IMR-90 (cell line): ENCODE measurements at regions not wholly inside any gene's neighbourhood (a gene's known extent, or its start where the extent isn't known, plus 50 kb on each side); places are given as distances from the start of the nearest gene placed in this dataset.

Source experiments
- ATAC-seq: fragments of 200-7000 bp; cut with Tn5 transposase; 2 replicates; pipeline ENCODE4 v1.9.1; 2020; ENCODE audit warnings: low read depth, mild to moderate bottlenecking, moderate library complexity
- BruUV-seq: library from RNA; stranded (reverse); fragments of 400-500 nt; replicated peaks from 2 replicates; lab custom pipeline; 2021; lab: Mats Ljungman, UMichigan
- CTCF ChIA-PET: fragments of 300-600 bp; formaldehyde crosslinking; extraction: SDS; loops from one replicate; lab custom pipeline; 2021; ENCODE audit warnings: antibody characterized with exemption; lab: Yijun Ruan, JAX
- POLR2A ChIA-PET: fragments of 300-600 bp; sonication (Branson Sonifier 250); formaldehyde crosslinking; loops from one replicate; lab custom pipeline; 2022; ENCODE audit warnings: antibody characterized with exemption; ENCODE audit not compliant: unreplicated experiment; lab: Charles Lee
- DNase-seq: peaks from one replicate; pipeline ENCODE4 v3.0.0; 2013
- H2AFZ ChIP-seq: replicated peaks from 2 replicates; pipeline ENCODE3; 2013; ENCODE audit warnings: low read length, mild to moderate bottlenecking; ENCODE audit not compliant: poor library complexity
- H2AK5ac ChIP-seq: 2 replicates; pipeline ENCODE4 v1.6.1; 2013; ENCODE audit warnings: low read depth, low read length, inconsistent platforms
- H2AK9ac ChIP-seq: replicated peaks from 2 replicates; pipeline ENCODE3; 2013; ENCODE audit warnings: mild to moderate bottlenecking, low read depth, low read length, moderate library complexity; ENCODE audit not compliant: poor library complexity
- H2BK120ac ChIP-seq: 2 replicates; pipeline ENCODE4 v1.6.1; 2013; ENCODE audit warnings: low read depth, low read length, inconsistent platforms
- H2BK15ac ChIP-seq: 3 replicates; pipeline ENCODE4 v1.6.1; 2013; ENCODE audit warnings: low read depth, low read length, inconsistent platforms
- H2BK20ac ChIP-seq: 2 replicates; pipeline ENCODE4 v1.6.1; 2013; ENCODE audit warnings: low read depth, mild to moderate bottlenecking, inconsistent platforms, low read length, moderate library complexity
- H2BK5ac ChIP-seq: 2 replicates; pipeline ENCODE4 v1.6.1; 2013; ENCODE audit warnings: mild to moderate bottlenecking, low read depth, low read length, inconsistent platforms; ENCODE audit not compliant: poor library complexity, severe bottlenecking
- H3K14ac ChIP-seq: replicated peaks from 2 replicates; pipeline ENCODE4 v1.6.1; 2013; ENCODE audit warnings: low read depth, low read length, inconsistent platforms
- H3K18ac ChIP-seq: 2 replicates; pipeline ENCODE4 v1.6.1; 2013; ENCODE audit warnings: low read depth, low read length, control low read depth
- H3K23ac ChIP-seq: 2 replicates; pipeline ENCODE4 v1.6.1; 2013; ENCODE audit warnings: low read depth, low read length, inconsistent platforms
- H3K27ac ChIP-seq: 2 replicates; pipeline ENCODE4 v1.5.1; 2013; ENCODE audit warnings: mild to moderate bottlenecking, control low read depth, low read length; ENCODE audit not compliant: insufficient read depth
- H3K27me3 ChIP-seq: 2 replicates; pipeline ENCODE4 v1.6.1; 2013; ENCODE audit warnings: low read length; ENCODE audit not compliant: control insufficient read depth, insufficient read depth
- H3K36me3 ChIP-seq: 2 replicates; pipeline ENCODE4 v1.6.1; 2013; ENCODE audit warnings: low read length, mixed read lengths; ENCODE audit not compliant: control insufficient read depth, insufficient read depth
- H3K4ac ChIP-seq: 2 replicates; pipeline ENCODE4 v1.6.1; 2013; ENCODE audit warnings: low read depth, low read length, inconsistent platforms
- H3K4me1 ChIP-seq: 2 replicates; pipeline ENCODE4 v1.6.1; 2013; ENCODE audit warnings: low read length, mixed read lengths; ENCODE audit not compliant: control insufficient read depth, insufficient read depth
- H3K4me2 ChIP-seq: 2 replicates; pipeline ENCODE4 v1.6.1; 2013; ENCODE audit warnings: low read depth, mild to moderate bottlenecking, control low read depth, low read length, moderate library complexity
- H3K4me3 ChIP-seq: 2 replicates; pipeline ENCODE4 v1.5.1; 2013; ENCODE audit warnings: low read depth, mild to moderate bottlenecking, control low read depth, low read length, moderate library complexity; ENCODE audit not compliant: insufficient read depth
- H3K56ac ChIP-seq: 2 replicates; pipeline ENCODE4 v1.6.1; 2013; ENCODE audit warnings: low read length, inconsistent platforms; ENCODE audit not compliant: insufficient read depth; ENCODE audit errors: extremely low read depth
- H3K79me1 ChIP-seq, 2 experiments: 2 replicates each; pipeline ENCODE4 v1.6.1; 2013; ENCODE audit warnings: low read length in 2 of 2, inconsistent platforms in 1 of 2, low read depth in 1 of 2
- H3K9ac ChIP-seq: 2 replicates; pipeline ENCODE4 v1.6.1; 2013; ENCODE audit warnings: low read depth, low read length, control low read depth
- H3K9me1 ChIP-seq: 2 replicates; pipeline ENCODE4 v1.6.1; 2013; ENCODE audit warnings: low read length, inconsistent platforms; ENCODE audit not compliant: insufficient read depth
- H3K9me3 ChIP-seq: 2 replicates; pipeline ENCODE4 v1.6.1; 2013; ENCODE audit warnings: low read length; ENCODE audit not compliant: control insufficient read depth, insufficient read depth
- H4K20me1 ChIP-seq: 2 replicates; pipeline ENCODE4 v1.6.1; 2013; ENCODE audit warnings: low read length, inconsistent platforms; ENCODE audit not compliant: insufficient read depth
- H4K5ac ChIP-seq: 2 replicates; pipeline ENCODE4 v1.6.1; 2013; ENCODE audit warnings: mild to moderate bottlenecking, low read depth, low read length, control low read depth
- H4K8ac ChIP-seq, 2 experiments: 2 replicates each; pipeline ENCODE4 v1.6.1; 2013; ENCODE audit warnings: low read depth in 2 of 2, low read length in 2 of 2, control low read depth in 1 of 2, inconsistent platforms in 1 of 2
- H4K91ac ChIP-seq: 2 replicates; pipeline ENCODE4 v1.6.1; 2013; ENCODE audit warnings: low read depth, low read length, inconsistent platforms; ENCODE audit not compliant: insufficient read depth
- BHLHE40 ChIP-seq: fragments of 150-350 bp; IDR thresholded peaks from 2 replicates; pipeline ENCODE4 v1.6.1; 2016; ENCODE audit warnings: mild to moderate bottlenecking, low read depth, low read length
- CHD1 ChIP-seq: IDR thresholded peaks from 2 replicates; pipeline ENCODE4 v1.6.1; 2012; ENCODE audit warnings: low read depth, low read length, improper control_type of control experiment
- MAFK ChIP-seq: IDR thresholded peaks from 2 replicates; pipeline ENCODE4 v1.6.1; 2012; ENCODE audit warnings: low read depth, low read length, improper control_type of control experiment
- MXI1 ChIP-seq: IDR thresholded peaks from 2 replicates; pipeline ENCODE4 v1.6.1; 2012; ENCODE audit warnings: low read depth, mild to moderate bottlenecking, low read length, moderate library complexity, borderline replicate concordance
- RAD21 ChIP-seq: IDR thresholded peaks from 2 replicates; pipeline ENCODE4 v1.6.1; 2012; ENCODE audit warnings: low read length, improper control_type of control experiment
- RCOR1 ChIP-seq: IDR thresholded peaks from 2 replicates; pipeline ENCODE4 v1.6.1; 2012; ENCODE audit warnings: mild to moderate bottlenecking, low read length, improper control_type of control experiment; ENCODE audit not compliant: insufficient replicate concordance
- RFX5 ChIP-seq: IDR thresholded peaks from 2 replicates; pipeline ENCODE4 v1.8.0; 2012; ENCODE audit warnings: low read depth, mild to moderate bottlenecking, low read length, moderate library complexity
- SMC3 ChIP-seq: fragments of 150-350 bp; IDR thresholded peaks from 2 replicates; pipeline ENCODE4 v1.6.1; 2016; ENCODE audit warnings: low read depth, mild to moderate bottlenecking, antibody characterized with exemption, low read length, moderate library complexity
- dilution Hi-C: fragments of 300-500 bp; cut with HindIII; formaldehyde crosslinking; loops from one replicate; pipeline ENCODE4 v1.14.3; 2018; ENCODE audit warnings: low sequenced_read_pairs; ENCODE audit not compliant: unreplicated experiment
- in situ Hi-C: fragments of 300-500 bp; cut with MboI; formaldehyde crosslinking; loops from 3 replicates; pipeline ENCODE4 v1.14.3; 2019; ENCODE audit warnings: low sequenced_read_pairs, inconsistent platforms, mixed read lengths
- intact Hi-C: fragments of 100-400 bp; cut with micrococcal nuclease; formaldehyde crosslinking; loops from 2 replicates; pipeline ENCODE4 v1.10.0; 2022
- TF ChIP-seq, protein P1 (sequence below): fragments of 150-350 bp; IDR thresholded peaks from 2 replicates; pipeline ENCODE4 v1.6.1; 2016; ENCODE audit warnings: low read depth, mild to moderate bottlenecking, low read length, moderate library complexity, borderline replicate concordance
- TF ChIP-seq, protein P2 (sequence below): conservative IDR thresholded peaks from 2 replicates; pipeline ENCODE4 v1.5.1; 2012; ENCODE audit warnings: mild to moderate bottlenecking, low read depth, low read length, improper control_type of control experiment
- TF ChIP-seq, protein P3 (sequence below): fragments of 150-350 bp; IDR thresholded peaks from 2 replicates; pipeline ENCODE4 v1.6.1; 2017; ENCODE audit warnings: mild to moderate bottlenecking, antibody characterized with exemption, low read length, low read depth

DNA sequence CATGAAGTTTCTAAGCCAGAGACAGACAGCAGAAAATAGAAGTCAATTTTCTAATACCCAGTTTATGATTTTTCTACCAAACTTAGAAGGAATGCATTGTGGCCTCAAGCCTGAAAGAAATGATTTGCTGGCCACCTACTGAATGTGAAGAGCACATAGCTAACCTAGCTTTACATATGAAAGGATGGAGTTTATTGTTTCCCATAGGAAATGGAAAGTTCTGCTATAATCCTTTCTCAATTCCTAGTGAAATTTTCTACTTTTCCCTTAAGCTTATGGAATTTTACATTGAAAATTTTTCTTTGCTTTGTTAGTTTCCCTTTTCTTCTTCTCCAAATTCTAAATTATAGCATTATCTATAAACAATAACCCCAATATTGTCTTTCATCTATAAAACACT is 110.1 kb downstream of the TMEM167A start:
- no peak overlapping the region for H3K4me2 ChIP-seq
- no peak overlapping the region for H2AK5ac ChIP-seq
- TF ChIP-seq, protein P1, sequence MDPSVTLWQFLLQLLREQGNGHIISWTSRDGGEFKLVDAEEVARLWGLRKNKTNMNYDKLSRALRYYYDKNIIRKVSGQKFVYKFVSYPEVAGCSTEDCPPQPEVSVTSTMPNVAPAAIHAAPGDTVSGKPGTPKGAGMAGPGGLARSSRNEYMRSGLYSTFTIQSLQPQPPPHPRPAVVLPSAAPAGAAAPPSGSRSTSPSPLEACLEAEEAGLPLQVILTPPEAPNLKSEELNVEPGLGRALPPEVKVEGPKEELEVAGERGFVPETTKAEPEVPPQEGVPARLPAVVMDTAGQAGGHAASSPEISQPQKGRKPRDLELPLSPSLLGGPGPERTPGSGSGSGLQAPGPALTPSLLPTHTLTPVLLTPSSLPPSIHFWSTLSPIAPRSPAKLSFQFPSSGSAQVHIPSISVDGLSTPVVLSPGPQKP = no peak
- TF ChIP-seq RFX5 (no peak), RAD21 (no peak), SMC3 (no peak), MXI1 (no peak), MAFK (no peak), BHLHE40 (no peak), CHD1 (no peak), RCOR1 (no peak)
- TF ChIP-seq, protein P2, sequence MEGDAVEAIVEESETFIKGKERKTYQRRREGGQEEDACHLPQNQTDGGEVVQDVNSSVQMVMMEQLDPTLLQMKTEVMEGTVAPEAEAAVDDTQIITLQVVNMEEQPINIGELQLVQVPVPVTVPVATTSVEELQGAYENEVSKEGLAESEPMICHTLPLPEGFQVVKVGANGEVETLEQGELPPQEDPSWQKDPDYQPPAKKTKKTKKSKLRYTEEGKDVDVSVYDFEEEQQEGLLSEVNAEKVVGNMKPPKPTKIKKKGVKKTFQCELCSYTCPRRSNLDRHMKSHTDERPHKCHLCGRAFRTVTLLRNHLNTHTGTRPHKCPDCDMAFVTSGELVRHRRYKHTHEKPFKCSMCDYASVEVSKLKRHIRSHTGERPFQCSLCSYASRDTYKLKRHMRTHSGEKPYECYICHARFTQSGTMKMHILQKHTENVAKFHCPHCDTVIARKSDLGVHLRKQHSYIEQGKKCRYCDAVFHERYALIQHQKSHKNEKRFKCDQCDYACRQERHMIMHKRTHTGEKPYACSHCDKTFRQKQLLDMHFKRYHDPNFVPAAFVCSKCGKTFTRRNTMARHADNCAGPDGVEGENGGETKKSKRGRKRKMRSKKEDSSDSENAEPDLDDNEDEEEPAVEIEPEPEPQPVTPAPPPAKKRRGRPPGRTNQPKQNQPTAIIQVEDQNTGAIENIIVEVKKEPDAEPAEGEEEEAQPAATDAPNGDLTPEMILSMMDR = no peak
- TF ChIP-seq, protein P3, sequence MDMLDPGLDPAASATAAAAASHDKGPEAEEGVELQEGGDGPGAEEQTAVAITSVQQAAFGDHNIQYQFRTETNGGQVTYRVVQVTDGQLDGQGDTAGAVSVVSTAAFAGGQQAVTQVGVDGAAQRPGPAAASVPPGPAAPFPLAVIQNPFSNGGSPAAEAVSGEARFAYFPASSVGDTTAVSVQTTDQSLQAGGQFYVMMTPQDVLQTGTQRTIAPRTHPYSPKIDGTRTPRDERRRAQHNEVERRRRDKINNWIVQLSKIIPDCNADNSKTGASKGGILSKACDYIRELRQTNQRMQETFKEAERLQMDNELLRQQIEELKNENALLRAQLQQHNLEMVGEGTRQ = no peak
- H3K27me3 ChIP-seq = no peaks in the 10 kb centered on the region; the same call in 1 of the 2 replicates
- no peak overlapping the region for H3K14ac ChIP-seq
- no peaks in the 10 kb centered on the region for H3K36me3 ChIP-seq
- DNase-seq (no peak), ATAC-seq (no peak)
- H4K8ac ChIP-seq = no peak overlapping the region
- H3K18ac ChIP-seq = no peak overlapping the region
- H2BK20ac ChIP-seq = no peak overlapping the region
- H3K9me3 ChIP-seq = peaks cover 2% of the 10 kb centered on the region; the same call in 1 of the 2 replicates
- H4K5ac ChIP-seq = no peak overlapping the region
- H2AK9ac ChIP-seq = no peak overlapping the region
- H2BK120ac ChIP-seq = no peak overlapping the region
- no peak overlapping the region for H3K4ac ChIP-seq
- H3K79me1 ChIP-seq = no peaks in the 10 kb centered on the region
- H3K4me3 ChIP-seq = no peak overlapping the region
- intact Hi-C loops = no loop called here
- CTCF ChIA-PET = no interaction called here
- POLR2A ChIA-PET = no interaction called here
- H3K23ac ChIP-seq = no peak overlapping the region
- H2BK15ac ChIP-seq = no peak overlapping the region
- dilution Hi-C loops = no loop called here
- in situ Hi-C loops = no loop called here
- no peak overlapping the region for H3K27ac ChIP-seq
- H3K56ac ChIP-seq = no peak overlapping the region
- H4K91ac ChIP-seq = no peak overlapping the region
- H3K9me1 ChIP-seq = no peaks in the 10 kb centered on the region
- no peak overlapping the region for H2AFZ ChIP-seq
- no TSS peak for BruUV-seq
- H3K4me1 ChIP-seq = no peaks in the 10 kb centered on the region
- H4K20me1 ChIP-seq = no peaks in the 10 kb centered on the region
- H3K9ac ChIP-seq = no peak overlapping the region
- H2BK5ac ChIP-seq = no peak overlapping the region
